NT2/D1 (cell line): ENCODE measurements at regions not wholly inside any gene's neighbourhood (a gene's known extent, or its start where the extent isn't known, plus 50 kb on each side); places are given as distances from the start of the nearest gene placed in this dataset.
"Not testable (repeated sequence)": the region's sequence is repeated elsewhere in the genome, so short reads cannot be mapped to it uniquely, and the experiment has no call there.

Source experiments
- DNase-seq: peaks from one replicate; pipeline ENCODE4 v3.0.0-alpha.2; 2011; ENCODE audit warnings: low read depth, low spot score
- H3K27me3 ChIP-seq: 2 replicates; pipeline ENCODE4 v1.6.0; 2011; ENCODE audit warnings: mild to moderate bottlenecking; ENCODE audit not compliant: insufficient read length, insufficient read depth
- H3K36me3 ChIP-seq: 2 replicates; pipeline ENCODE4 v1.6.1; 2011; ENCODE audit warnings: mild to moderate bottlenecking, low read length, mixed read lengths; ENCODE audit not compliant: insufficient read depth, insufficient read length
- H3K4me1 ChIP-seq: 2 replicates; pipeline ENCODE4 v1.5.1; 2011; ENCODE audit not compliant: insufficient read depth, insufficient read length
- H3K4me3 ChIP-seq: 2 replicates; pipeline ENCODE4 v1.5.1; 2011; ENCODE audit warnings: low read depth; ENCODE audit not compliant: insufficient read length
- H3K9ac ChIP-seq: 2 replicates; pipeline ENCODE4 v1.6.0; 2011; ENCODE audit warnings: low read depth; ENCODE audit not compliant: insufficient read length
- H3K9me3 ChIP-seq: 2 replicates; pipeline ENCODE4 v1.5.1; 2011; ENCODE audit warnings: mild to moderate bottlenecking, low read length; ENCODE audit not compliant: insufficient read depth
- SUZ12 ChIP-seq: IDR thresholded peaks from 2 replicates; pipeline ENCODE4 v1.6.1; 2011; ENCODE audit not compliant: insufficient read length, insufficient read depth; ENCODE audit errors: extremely low read depth
- YY1 ChIP-seq: IDR thresholded peaks from 2 replicates; pipeline ENCODE4 v1.6.1; 2011; ENCODE audit not compliant: insufficient read length, insufficient read depth
- ZNF274 ChIP-seq: IDR thresholded peaks from 2 replicates; pipeline ENCODE4 v1.6.1; 2011; ENCODE audit warnings: mild to moderate bottlenecking, low read depth, low read length

- Histone ChIP-seq H3K4me3 (no peak overlapping the region), H3K9ac (no peak overlapping the region), H3K27me3 (no peaks in the 10 kb centered on the region), H3K9me3 (no peaks in the 10 kb centered on the region), H3K36me3 (no peaks in the 10 kb centered on the region), H3K4me1 (no peaks in the 10 kb centered on the region)
- no peak for TF ChIP-seq ZNF274
- no peak for TF ChIP-seq SUZ12
- no peak for TF ChIP-seq YY1
- DNase-seq: no peak
Measured at GRCh38 chr3:115204475-115204874, 57.4 kb upstream of the ZBTB20 start.

GRCh38 chr3:115208066-115208750, 61.1 kb upstream of the ZBTB20 start:
- no peaks in the 10 kb centered on the region for H3K9me3 ChIP-seq
- H3K9ac ChIP-seq: no peak overlapping the region
- TF ChIP-seq ZNF274 (no peak), SUZ12 (no peak), YY1 (no peak)
- H3K27me3 ChIP-seq: no peaks in the 10 kb centered on the region
- no peak overlapping the region for H3K4me3 ChIP-seq
- DNase-seq: no peak
- H3K36me3 ChIP-seq: no peaks in the 10 kb centered on the region
- H3K4me1 ChIP-seq: no peaks in the 10 kb centered on the region

- Histone ChIP-seq H3K4me3 (no peak overlapping the region), H3K36me3 (no peaks in the 10 kb centered on the region), H3K27me3 (no peaks in the 10 kb centered on the region), H3K9ac (no peak overlapping the region), H3K4me1 (no peaks in the 10 kb centered on the region), H3K9me3 (no peaks in the 10 kb centered on the region)
- DNase-seq: no peak
- TF ChIP-seq SUZ12: no peak
- TF ChIP-seq YY1: no peak
- no peak for TF ChIP-seq ZNF274
Measured at GRCh38 chr3:115211810-115212492, 64.9 kb upstream of the ZBTB20 start.

DNA sequence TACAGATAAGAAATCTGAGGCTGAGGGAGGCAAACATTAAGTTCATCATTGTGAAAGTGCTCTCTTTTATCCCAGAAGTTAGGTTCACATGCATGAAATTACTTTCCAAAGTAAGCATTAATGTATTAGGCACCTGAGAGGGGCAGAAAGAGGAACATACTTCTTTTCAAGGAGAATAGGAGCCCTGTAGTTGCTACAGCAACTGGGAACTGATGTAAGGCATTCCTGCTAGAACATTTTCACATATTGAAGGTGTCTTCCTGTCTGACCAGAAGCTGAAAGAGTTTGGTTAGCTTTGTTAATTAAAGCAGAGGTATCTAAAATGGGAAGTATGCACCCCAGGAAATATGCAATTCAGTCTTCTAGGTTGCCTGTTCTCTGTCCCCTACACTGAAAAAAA, 65.5 kb upstream of the ZBTB20 start:
- no peaks in the 10 kb centered on the region for H3K36me3 ChIP-seq
- TF ChIP-seq ZNF274 (no peak), SUZ12 (no peak), YY1 (no peak)
- DNase-seq: no peak
- no peaks in the 10 kb centered on the region for H3K9me3 ChIP-seq
- H3K4me1 ChIP-seq: no peaks in the 10 kb centered on the region
- H3K27me3 ChIP-seq: no peaks in the 10 kb centered on the region
- no peak overlapping the region for H3K4me3 ChIP-seq
- no peak overlapping the region for H3K9ac ChIP-seq

DNA sequence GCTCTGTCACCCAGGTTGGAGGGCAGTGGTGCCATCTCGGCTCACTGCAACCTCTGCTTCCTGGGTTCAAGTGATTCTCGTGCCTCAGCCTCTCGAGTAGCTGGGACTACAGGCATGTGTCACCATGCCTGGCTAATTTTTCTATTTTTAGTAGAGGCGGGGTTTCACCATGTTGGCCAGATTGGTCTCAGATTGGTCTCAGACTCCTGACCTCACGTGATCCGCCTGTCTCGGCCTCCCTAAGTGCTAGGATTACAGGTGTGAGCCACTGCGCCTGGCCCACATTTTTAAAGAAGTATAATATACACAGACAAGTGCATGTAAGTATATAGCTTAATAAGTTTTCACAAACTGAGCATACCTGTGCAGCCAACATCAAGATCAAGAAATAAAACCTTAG, 66.0 kb upstream of the ZBTB20 start:
- not testable (repeated sequence) for H3K4me1 ChIP-seq, H3K9me3 ChIP-seq, H3K4me3 ChIP-seq, H3K36me3 ChIP-seq, H3K9ac ChIP-seq, DNase-seq, H3K27me3 ChIP-seq

- Histone ChIP-seq H3K9me3 (no peaks in the 10 kb centered on the region), H3K27me3 (no peaks in the 10 kb centered on the region), H3K36me3 (no peaks in the 10 kb centered on the region), H3K9ac (no peak overlapping the region), H3K4me1 (no peaks in the 10 kb centered on the region), H3K4me3 (no peak overlapping the region)
- TF ChIP-seq SUZ12: no peak
- TF ChIP-seq YY1: no peak
- TF ChIP-seq ZNF274: no peak
- no peak for DNase-seq
Measured at GRCh38 chr3:115217292-115217677, 70.2 kb upstream of the ZBTB20 start.

DNA sequence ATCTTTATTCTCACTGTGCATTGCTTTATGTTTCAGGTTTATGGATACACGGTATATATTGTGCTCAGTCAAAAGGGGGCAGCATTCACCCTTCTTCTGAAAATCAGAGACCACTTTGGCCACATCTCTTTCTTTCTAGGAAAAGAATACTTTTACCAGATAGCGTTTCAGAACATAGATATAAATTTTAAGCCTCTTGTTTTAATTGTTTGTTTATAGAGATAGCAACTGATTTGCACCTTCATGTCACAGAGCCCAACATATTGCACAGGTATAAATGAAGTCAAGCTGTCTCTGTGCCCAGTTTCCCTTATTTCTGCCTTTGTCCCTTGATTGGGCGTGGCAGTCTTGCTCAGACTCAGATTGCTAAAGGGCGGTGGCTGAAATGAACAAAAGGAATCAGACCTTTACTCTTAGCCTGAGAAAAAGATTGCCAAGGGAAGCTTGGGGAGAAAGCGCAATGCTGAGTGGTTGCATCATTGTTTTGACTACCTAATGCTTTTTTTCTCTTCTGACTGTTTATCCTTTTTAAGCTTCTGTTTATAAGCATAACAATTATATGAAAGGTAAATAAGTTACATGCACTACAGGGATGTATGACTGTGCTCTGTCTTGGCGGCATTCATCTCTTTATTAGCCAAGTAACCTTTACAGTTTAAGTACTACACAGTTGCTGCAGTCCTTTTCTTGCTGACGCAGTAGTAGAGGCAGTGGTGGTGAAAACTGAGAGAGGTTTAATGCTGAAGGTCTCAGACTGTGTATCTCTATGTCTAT, 70.8 kb upstream of the ZBTB20 start:
- H3K36me3 ChIP-seq: no peaks in the 10 kb centered on the region
- H3K9ac ChIP-seq: no peak overlapping the region
- H3K9me3 ChIP-seq: no peaks in the 10 kb centered on the region
- TF ChIP-seq SUZ12 (no peak), YY1 (no peak), ZNF274 (no peak)
- no peak overlapping the region for H3K4me3 ChIP-seq
- no peaks in the 10 kb centered on the region for H3K4me1 ChIP-seq
- H3K27me3 ChIP-seq: no peaks in the 10 kb centered on the region
- peak; percentile 33 for DNase-seq
